CD4-positive, alpha-beta T cell treated with Interleukin-4 for 1 hour (primary cell): ENCODE measurements at regions not wholly inside any gene's neighbourhood (a gene's known extent, or its start where the extent isn't known, plus 50 kb on each side); places are given as distances from the start of the nearest gene placed in this dataset.
A peak's percentile ranks its signal among the peaks of the same experiment; 100 is the strongest.
"Not testable (repeated sequence)": the region's sequence is repeated elsewhere in the genome, so short reads cannot be mapped to it uniquely, and the experiment has no call there.

Experiments used
- DNase-seq, 2 donors: peaks; one replicate each; pipeline ENCODE4 v3.0.0-alpha.2; 2020 to 2022

DNA sequence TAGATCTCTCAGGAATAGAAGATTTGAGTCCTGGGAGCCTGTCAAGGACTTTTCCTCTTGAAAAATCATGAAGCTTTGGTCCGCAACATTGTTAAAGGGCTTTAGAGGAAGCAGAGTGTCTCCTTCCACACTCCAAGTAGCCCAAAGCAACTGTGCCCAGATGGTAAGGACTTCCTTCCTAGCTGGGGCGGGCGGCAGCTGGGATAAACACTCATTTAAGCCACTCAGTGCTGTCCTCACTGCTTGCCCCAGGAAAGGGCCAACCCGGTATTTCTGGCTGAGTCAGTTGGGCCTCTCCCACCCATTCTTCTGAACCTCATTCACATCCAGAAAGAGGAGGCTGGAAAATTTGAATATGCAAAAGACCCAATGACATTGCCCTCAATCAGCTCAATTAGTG, 144.3 kb downstream of the CHIC2 start:
- DNase-seq, result peak in 1 of 2 donors; percentile 24

DNA sequence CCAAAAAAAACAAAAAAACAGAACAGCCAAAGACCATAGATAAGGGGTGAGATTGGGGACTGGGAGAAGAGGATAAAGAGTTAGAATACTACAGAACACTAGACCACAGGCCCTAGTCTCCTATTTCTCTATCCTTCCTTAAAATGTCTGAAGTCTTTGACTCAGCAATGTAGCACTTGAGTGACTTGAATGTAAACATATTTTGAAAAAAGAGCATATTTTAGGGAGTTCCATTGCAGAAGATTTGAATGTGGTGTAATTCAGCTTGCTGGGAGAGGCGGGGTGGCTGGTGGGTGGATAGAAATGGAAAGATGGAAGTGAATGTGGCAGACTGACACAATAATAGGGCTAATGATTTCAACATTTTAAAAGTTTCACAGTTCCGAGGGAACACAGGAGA, 144.9 kb downstream of the CHIC2 start:
- DNase-seq, result peak in 1 of 2 donors; percentile 35

DNA sequence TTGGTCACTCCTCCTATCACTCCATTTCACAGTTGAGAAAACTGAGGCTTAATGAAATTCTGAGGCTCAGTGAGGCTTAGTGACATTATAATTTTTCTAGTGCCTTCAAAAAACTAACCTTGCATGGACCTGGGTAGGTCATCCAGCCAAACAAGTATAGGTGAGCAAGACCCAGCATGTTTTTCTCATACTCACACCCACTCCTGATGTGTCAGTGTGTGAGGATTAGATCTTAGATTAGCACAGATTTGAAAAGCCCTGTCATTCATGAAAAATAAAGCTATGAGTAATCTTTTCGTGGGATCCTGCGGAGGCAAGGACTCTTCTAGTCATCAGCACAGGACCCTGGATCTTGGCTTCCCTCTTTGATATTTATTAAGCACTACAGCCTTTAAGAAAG, 146.7 kb downstream of the CHIC2 start:
- DNase-seq, result no peak

- DNase-seq, result no peak
Measured at GRCh38 chr4:53916431-53916889, 147.9 kb downstream of the CHIC2 start.

GRCh38 chr4:53914313-53915016, 149.9 kb downstream of the CHIC2 start:
- DNase-seq, result peak in 1 of 2 donors; percentile 65

DNA sequence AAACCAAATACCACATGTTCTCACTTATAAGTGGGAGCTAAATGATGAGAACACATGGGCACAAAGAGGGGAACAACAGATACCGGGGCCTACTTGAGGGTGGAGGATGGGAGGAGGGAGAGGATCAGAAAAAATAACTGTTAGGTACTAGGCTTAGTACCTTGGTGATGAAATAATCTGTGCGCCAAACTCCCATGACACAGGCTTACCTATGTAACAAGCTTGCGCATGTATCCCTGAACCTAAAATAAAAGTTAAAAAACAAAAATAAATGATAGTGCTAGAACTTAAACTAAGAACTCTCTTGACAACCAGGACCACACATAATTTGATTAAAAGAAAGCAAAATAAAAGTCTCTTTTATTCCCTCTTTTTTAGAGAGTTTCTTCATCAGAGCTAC, 150.6 kb downstream of the CHIC2 start:
- DNase-seq, result no peak

DNA sequence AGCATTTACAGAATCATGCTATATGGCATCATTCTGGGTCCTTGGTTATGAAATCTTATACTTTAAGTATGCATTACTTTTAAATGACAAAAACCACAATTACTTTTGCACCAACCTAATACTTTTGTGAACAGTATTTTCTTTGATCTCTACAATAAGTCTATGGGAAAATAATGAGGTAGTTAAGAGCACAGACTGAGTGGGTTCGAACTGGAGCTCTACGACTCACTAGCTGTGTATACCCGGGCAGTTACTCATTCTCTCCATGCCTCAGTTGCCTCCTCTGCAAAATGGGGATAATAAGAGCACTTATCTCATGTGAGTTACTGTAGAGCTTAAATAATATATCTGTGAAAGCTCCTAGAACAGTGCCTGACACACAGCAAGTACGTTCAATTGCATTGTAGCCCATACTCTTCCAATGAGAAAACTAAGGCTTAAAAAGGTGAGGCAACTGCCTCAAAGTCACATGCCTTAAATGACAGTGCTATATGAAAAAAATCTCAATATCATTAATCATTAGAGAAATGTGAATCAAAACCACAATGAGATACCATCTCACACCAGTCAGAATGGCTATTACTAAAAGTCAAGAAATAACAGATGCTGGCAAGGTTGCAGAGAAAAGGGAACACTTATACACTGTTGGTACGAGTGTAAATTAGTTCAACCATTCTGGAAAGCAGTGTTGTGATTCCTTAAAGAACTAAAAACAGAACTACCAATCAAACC, 151.5 kb downstream of the CHIC2 start:
- DNase-seq, result no peak

- DNase-seq, result peak; percentile 29 to 32
Measured at GRCh38 chr4:53908661-53909078, 155.7 kb downstream of the CHIC2 start.

- DNase-seq, result no peak
Measured at GRCh38 chr4:53907772-53908171, 156.6 kb downstream of the CHIC2 start.

DNA sequence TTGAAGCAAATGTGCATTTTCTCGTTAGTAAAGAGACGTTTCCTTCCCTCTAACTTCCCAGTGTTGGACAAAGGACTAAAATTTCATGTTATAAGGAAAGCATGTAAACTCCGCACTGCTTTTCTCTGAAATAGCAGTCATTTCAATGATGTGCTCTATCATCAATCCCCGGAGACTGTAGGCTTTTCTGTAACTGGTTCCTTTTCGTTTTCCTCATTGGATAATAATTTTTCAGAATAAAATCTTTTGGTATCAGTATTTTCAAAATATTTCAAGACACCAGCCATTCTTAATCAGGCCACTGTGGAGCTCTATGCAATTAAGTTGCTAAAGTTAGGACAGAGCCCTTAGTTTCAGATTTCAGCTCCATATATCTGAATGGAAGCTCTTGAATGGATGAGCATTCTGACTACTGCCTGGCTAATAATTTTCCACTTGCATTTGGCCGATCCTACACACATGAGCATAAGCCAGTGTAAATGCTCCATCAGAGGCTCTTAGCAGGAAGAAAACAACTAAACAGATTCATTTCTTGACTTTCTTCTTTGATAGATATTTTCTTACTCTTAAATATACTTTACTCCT, 157.7 kb downstream of the CHIC2 start:
- DNase-seq, result no peak

DNA sequence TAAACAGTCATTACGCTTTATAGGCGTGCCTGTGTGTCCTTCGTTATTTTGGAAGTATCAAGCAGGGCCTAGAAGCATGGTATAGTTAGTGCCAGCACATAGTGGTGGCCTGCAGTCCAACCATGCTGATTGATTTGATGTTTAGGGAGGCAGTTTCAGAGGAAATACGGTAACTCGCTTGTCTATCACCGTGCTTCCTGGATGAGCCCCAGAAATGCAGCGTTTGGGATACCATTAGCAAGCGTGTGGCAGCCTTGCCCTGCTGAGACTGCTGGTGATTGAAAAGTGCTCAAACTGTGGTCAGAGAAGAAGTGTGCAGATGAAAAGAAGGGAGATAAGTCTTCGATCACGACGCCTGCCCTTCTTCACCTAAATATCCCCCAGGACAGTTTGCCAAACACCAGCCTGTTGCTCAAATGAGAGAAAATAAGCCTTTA, 158.4 kb downstream of the CHIC2 start:
- DNase-seq, result no peak

- DNase-seq, result no peak
Measured at GRCh38 chr4:53905276-53905940, 159.0 kb downstream of the CHIC2 start.

GRCh38 chr4:53902786-53903185, 161.6 kb downstream of the CHIC2 start:
- DNase-seq, result no peak

GRCh38 chr4:53900271-53900649, 164.1 kb downstream of the CHIC2 start:
- DNase-seq, result no peak

DNA sequence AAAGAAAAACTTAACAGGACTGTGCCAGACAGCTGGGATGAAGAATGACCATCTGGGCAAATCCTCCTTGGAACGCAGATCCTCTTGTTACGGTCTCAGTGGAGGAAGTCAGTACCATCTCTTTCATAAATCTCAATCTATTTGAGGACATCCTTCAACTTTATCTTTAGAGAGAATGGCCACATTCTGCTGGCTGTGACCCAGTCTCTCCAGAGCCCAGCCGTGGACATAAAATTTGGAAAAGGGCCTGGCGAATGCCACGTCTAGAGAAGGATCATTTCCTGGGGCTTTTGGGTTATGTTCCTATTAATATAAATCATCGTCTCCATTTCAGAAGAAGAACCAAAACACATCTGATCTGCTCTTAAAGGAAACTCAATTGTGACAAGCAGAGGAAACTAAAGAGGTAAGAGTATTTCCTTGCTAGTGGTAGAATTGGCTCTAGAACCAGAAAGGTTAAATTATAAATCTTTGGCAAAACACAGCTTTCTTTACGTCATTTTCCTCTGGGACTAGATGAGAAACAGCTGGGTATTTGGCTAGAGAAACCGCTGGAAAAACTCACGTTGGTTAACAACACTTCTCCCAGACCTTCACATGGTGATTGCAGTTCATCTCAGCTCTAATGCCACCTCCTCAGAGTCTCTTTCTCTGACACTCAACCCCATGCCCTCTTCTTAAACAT, 164.7 kb downstream of the CHIC2 start:
- no peak for DNase-seq

DNA sequence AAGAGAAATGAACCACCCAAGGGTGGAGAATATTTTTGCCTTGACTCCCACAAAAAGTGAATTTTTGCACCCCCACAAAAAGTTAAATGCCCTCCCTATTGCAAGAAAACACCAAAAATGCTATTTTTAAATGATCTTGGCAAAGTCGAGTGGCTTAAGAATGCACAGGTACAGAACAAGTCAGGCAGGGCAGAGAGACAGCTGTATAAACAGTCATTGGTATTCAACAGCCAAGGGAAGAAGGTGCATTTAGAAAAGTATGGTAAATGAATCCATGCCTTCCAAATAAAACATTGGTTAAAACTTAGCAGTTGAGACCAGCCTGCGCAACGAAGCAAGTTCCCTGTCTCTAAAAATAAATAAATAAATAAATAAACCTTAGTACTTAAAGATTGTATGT, 169.3 kb downstream of the CHIC2 start:
- DNase-seq, result no peak

- no peak for DNase-seq
Measured at GRCh38 chr4:53890461-53890860, 173.9 kb downstream of the CHIC2 start.

DNA sequence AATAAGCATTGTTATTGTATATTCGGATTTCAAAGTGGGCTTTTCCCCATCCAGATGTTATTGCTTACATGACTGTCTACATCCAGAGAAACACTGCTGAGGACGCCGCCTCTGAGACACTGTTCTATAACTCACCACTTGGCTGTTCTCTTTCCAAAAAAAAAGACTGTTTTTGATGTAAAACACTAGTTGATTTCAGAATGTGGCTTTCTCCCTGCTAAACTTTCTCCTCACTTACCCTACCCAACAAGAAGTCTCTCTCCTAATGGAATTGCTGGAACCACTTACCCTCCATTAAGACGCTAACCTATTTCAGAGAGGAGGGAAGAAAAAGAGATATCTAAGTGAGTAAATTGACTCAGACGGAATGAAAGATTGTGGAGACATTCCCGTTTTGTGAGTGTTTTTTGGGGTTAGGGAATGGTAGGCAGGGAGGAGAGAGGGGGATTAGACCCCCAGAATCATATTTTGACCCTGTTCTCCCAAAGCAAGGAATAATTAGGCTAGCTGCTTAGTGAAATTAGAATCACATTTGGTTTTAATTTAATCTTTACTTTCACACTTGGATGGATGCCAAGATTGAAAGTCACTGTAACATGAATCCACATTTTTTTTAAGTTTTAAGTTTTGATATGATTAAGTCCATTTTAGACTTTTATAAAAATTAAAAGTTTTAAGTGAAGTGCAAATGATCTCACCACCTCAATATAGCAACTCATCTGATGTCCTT, 174.9 kb downstream of the CHIC2 start:
- no peak for DNase-seq

DNA sequence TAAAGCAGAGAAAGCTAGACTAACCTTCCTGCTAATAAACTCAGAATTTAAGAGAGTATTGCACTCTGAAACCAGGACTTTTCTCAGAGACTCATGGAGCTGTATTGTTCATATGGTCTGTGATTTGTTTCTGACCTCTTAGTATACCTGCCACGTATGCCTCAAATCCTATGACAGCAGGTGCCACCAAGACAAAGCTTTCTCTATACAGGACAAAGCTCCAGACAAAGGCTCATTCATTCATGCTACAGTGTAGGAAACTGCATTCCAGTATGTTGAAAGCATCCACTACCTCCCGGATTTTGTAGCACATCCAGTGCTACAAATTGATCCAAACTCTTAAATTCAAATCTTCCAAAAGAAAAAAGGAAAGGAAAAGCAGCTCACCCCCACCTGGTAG, 178.3 kb downstream of the CHIC2 start:
- DNase-seq, result no peak

DNA sequence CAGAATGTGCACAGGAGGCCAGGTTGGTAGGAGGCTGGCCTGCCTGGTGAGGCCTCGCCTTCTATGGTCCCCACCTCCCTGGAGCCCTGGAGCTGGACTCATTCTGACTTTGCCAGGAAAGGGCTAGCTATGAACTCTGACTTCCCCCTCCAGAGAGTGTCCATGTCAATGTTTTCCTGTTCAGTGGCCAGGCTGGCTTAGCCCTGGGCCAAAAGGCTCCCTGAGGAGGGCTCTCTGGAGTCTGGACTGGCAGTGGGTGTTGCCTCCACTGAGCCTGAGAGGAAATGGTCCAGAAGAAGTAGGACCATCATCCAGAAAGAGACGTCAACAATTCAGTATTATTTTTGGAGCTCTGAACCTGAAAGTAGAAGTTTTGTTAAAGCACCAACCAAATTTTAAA, 178.7 kb downstream of the CHIC2 start:
- no peak for DNase-seq

- not testable (repeated sequence) for DNase-seq
Measured at GRCh38 chr4:53877096-53877495, 187.3 kb downstream of the CHIC2 start.

GRCh38 chr4:53866055-53866454, 198.3 kb downstream of the CHIC2 start:
- DNase-seq, result no peak
